Fibroblast of skin of left biceps (primary cell): ENCODE measurements at regions not wholly inside any gene's neighbourhood (a gene's known extent, or its start where the extent isn't known, plus 50 kb on each side); places are given as distances from the start of the nearest gene placed in this dataset.
"Not testable (repeated sequence)": the region's sequence is repeated elsewhere in the genome, so short reads cannot be mapped to it uniquely, and the experiment has no call there.

Experiments used
- DNase-seq, 2 experiments: peaks; one replicate each; pipeline ENCODE4 v3.0.0-alpha.2; 2013; ENCODE audit warnings: low read depth in 2 of 2

- no peak for DNase-seq
Observed at GRCh38 chr4:98828801-98829200, 100.1 kb downstream of the EIF4E start.

GRCh38 chr4:98827661-98828060 is 101.3 kb downstream of the EIF4E start:
- no peak for DNase-seq

- no peak for DNase-seq
Observed at GRCh38 chr4:98822144-98822543, 106.8 kb downstream of the EIF4E start.

GRCh38 chr4:98818116-98818515 is 110.8 kb downstream of the EIF4E start:
- DNase-seq: not testable (repeated sequence)

GRCh38 chr4:98816816-98817215 is 112.1 kb downstream of the EIF4E start:
- no peak for DNase-seq

GRCh38 chr4:98816386-98816785 is 112.5 kb downstream of the EIF4E start:
- no peak for DNase-seq

- DNase-seq: no peak
Observed at GRCh38 chr4:98804403-98804802, 124.5 kb downstream of the EIF4E start.

GRCh38 chr4:98803251-98803650 is 125.7 kb downstream of the EIF4E start:
- DNase-seq: no peak

- no peak for DNase-seq
Observed at GRCh38 chr4:98802770-98803198, 126.1 kb downstream of the EIF4E start.

GRCh38 chr4:98801259-98801725 is 127.6 kb downstream of the EIF4E start:
- no peak for DNase-seq

- no peak for DNase-seq
Observed at GRCh38 chr4:98796991-98797390, 131.9 kb downstream of the EIF4E start.

GRCh38 chr4:98794565-98795205 is 134.2 kb downstream of the EIF4E start:
- DNase-seq: no peak

- DNase-seq: no peak
Observed at GRCh38 chr4:98793658-98794057, 135.2 kb upstream of the TSPAN5 start.

- no peak for DNase-seq
Observed at GRCh38 chr4:98786866-98787265, 128.5 kb upstream of the TSPAN5 start.

- no peak for DNase-seq
Observed at GRCh38 chr4:98784947-98785706, 126.7 kb upstream of the TSPAN5 start.

GRCh38 chr4:98781641-98782357 is 123.4 kb upstream of the TSPAN5 start:
- DNase-seq: no peak

GRCh38 chr4:98780926-98781325 is 122.5 kb upstream of the TSPAN5 start:
- DNase-seq: no peak

GRCh38 chr4:98779088-98779487 is 120.7 kb upstream of the TSPAN5 start:
- no peak for DNase-seq

- DNase-seq: no peak
Observed at GRCh38 chr4:98778206-98778605, 119.8 kb upstream of the TSPAN5 start.

- no peak for DNase-seq
Observed at GRCh38 chr4:98775672-98776071, 117.3 kb upstream of the TSPAN5 start.

- no peak for DNase-seq
Observed at GRCh38 chr4:98773638-98774037, 115.2 kb upstream of the TSPAN5 start.

- DNase-seq: no peak
Observed at GRCh38 chr4:98771959-98772632, 113.7 kb upstream of the TSPAN5 start.
